Smooth muscle cell (in vitro differentiated cells): ENCODE measurements at regions not wholly inside any gene's neighbourhood (a gene's known extent, or its start where the extent isn't known, plus 50 kb on each side); places are given as distances from the start of the nearest gene placed in this dataset.

Experiments
- DNase-seq: peaks from one replicate; lab custom pipeline; 2025; ENCODE audit not compliant: unreplicated experiment; lab: John Stamatoyannopoulos, UW
- H2AFZ ChIP-seq: fragments of 200-600 bp; sonication (generic); 2 replicates; pipeline ENCODE4 v1.6.0; 2016; ENCODE audit warnings: antibody characterized with exemption, low read depth, mild to moderate bottlenecking
- H3F3A ChIP-seq: fragments of 200-600 bp; sonication (generic); 2 replicates; pipeline ENCODE4 v1.6.0; 2017; ENCODE audit warnings: antibody characterized with exemption, low read depth
- H3K27ac ChIP-seq: fragments of 200-600 bp; sonication (generic); 2 replicates; pipeline ENCODE4 v1.5.1; 2016; ENCODE audit warnings: low read depth, mild to moderate bottlenecking
- H3K27me3 ChIP-seq: fragments of 200-600 bp; sonication (generic); 2 replicates; pipeline ENCODE4 v1.6.1; 2016; ENCODE audit warnings: low read depth, mild to moderate bottlenecking
- H3K36me3 ChIP-seq: fragments of 200-600 bp; sonication (generic); 2 replicates; pipeline ENCODE4 v1.5.1; 2016; ENCODE audit warnings: low read depth
- H3K4me1 ChIP-seq: fragments of 200-600 bp; sonication (generic); 2 replicates; pipeline ENCODE4 v1.5.1; 2016; ENCODE audit warnings: low read depth
- H3K4me2 ChIP-seq: fragments of 200-600 bp; sonication (generic); 2 replicates; pipeline ENCODE4 v1.6.0; 2016; ENCODE audit warnings: mild to moderate bottlenecking
- H3K4me3 ChIP-seq: fragments of 200-600 bp; sonication (generic); 2 replicates; pipeline ENCODE4 v1.5.1; 2016; ENCODE audit warnings: mild to moderate bottlenecking
- H3K79me2 ChIP-seq: fragments of 200-600 bp; sonication (generic); 2 replicates; pipeline ENCODE4 v1.6.0; 2016; ENCODE audit warnings: low read depth, mild to moderate bottlenecking
- H3K9ac ChIP-seq: fragments of 200-600 bp; sonication (generic); 2 replicates; pipeline ENCODE4 v1.6.0; 2016; ENCODE audit warnings: low read depth
- H3K9me3 ChIP-seq: fragments of 200-600 bp; sonication (generic); replicated peaks from 2 replicates; pipeline ENCODE4 v1.5.1; 2016; ENCODE audit warnings: low read depth
- H4K20me1 ChIP-seq: fragments of 200-600 bp; sonication (generic); 2 replicates; pipeline ENCODE4 v1.6.0; 2016; ENCODE audit warnings: low read depth
- WGBS: methylation state at CpG from one replicate; pipeline ENCODE4 v1.1.7; 2016; ENCODE audit warnings: low lambda C conversion rate; 5-methylcytosine and 5-hydroxymethylcytosine counted together
- TF ChIP-seq, protein P1 (sequence below): fragments of 200-600 bp; sonication (generic); IDR thresholded peaks from 2 replicates; pipeline ENCODE4 v1.5.1; 2017; ENCODE audit warnings: borderline replicate concordance, mild to moderate bottlenecking, antibody characterized with exemption; ENCODE audit not compliant: insufficient read depth, poor library complexity, severe bottlenecking

GRCh38 chr2:57693965-57694364 lies 352.6 kb upstream of the VRK2 start:
- 88% methylated on average over 2 of the region's 2 CpGs for WGBS
- Histone ChIP-seq H3K27ac (no peak overlapping the region), H3K79me2 (no peaks in the 10 kb centered on the region), H3K9ac (no peak overlapping the region), H3K27me3 (no peaks in the 10 kb centered on the region), H2AFZ (no peak overlapping the region), H3K4me1 (no peaks in the 10 kb centered on the region), H3K9me3 (peaks cover 3% of the 10 kb centered on the region), H3F3A (no peaks in the 10 kb centered on the region), H4K20me1 (no peaks in the 10 kb centered on the region), H3K4me2 (no peak overlapping the region), H3K36me3 (no peaks in the 10 kb centered on the region), H3K4me3 (no peak overlapping the region)
- TF ChIP-seq, protein P1, sequence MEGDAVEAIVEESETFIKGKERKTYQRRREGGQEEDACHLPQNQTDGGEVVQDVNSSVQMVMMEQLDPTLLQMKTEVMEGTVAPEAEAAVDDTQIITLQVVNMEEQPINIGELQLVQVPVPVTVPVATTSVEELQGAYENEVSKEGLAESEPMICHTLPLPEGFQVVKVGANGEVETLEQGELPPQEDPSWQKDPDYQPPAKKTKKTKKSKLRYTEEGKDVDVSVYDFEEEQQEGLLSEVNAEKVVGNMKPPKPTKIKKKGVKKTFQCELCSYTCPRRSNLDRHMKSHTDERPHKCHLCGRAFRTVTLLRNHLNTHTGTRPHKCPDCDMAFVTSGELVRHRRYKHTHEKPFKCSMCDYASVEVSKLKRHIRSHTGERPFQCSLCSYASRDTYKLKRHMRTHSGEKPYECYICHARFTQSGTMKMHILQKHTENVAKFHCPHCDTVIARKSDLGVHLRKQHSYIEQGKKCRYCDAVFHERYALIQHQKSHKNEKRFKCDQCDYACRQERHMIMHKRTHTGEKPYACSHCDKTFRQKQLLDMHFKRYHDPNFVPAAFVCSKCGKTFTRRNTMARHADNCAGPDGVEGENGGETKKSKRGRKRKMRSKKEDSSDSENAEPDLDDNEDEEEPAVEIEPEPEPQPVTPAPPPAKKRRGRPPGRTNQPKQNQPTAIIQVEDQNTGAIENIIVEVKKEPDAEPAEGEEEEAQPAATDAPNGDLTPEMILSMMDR, result no peak
- DNase-seq, result no peak

GRCh38 chr2:57696016-57696415 lies 350.6 kb upstream of the VRK2 start:
- Histone ChIP-seq H3K9me3 (no peaks in the 10 kb centered on the region), H3K4me2 (no peak overlapping the region), H4K20me1 (no peaks in the 10 kb centered on the region), H2AFZ (no peak overlapping the region), H3F3A (no peaks in the 10 kb centered on the region), H3K36me3 (no peaks in the 10 kb centered on the region), H3K27me3 (no peaks in the 10 kb centered on the region), H3K9ac (no peak overlapping the region), H3K79me2 (no peaks in the 10 kb centered on the region), H3K4me3 (no peak overlapping the region), H3K27ac (no peak overlapping the region), H3K4me1 (peaks cover 4% of the 10 kb centered on the region)
- 42% methylated on average over 4 of the region's 4 CpGs for WGBS
- TF ChIP-seq, protein P1, result no peak
- DNase-seq, result no peak

GRCh38 chr2:57698392-57698791 lies 348.2 kb upstream of the VRK2 start:
- no peaks in the 10 kb centered on the region for H3K79me2 ChIP-seq
- WGBS, result 42% methylated on average over 1 of the region's 1 CpG
- H3K36me3 ChIP-seq, result no peaks in the 10 kb centered on the region
- no peak overlapping the region for H3K4me3 ChIP-seq
- no peak overlapping the region for H2AFZ ChIP-seq
- peaks cover 9% of the 10 kb centered on the region for H3K4me1 ChIP-seq
- no peaks in the 10 kb centered on the region for H3F3A ChIP-seq
- H3K27ac ChIP-seq, result no peak overlapping the region
- no peak for DNase-seq
- TF ChIP-seq, protein P1, result no peak
- H4K20me1 ChIP-seq, result no peaks in the 10 kb centered on the region
- no peaks in the 10 kb centered on the region for H3K9me3 ChIP-seq
- no peaks in the 10 kb centered on the region for H3K27me3 ChIP-seq
- H3K4me2 ChIP-seq, result no peak overlapping the region
- no peak overlapping the region for H3K9ac ChIP-seq

- no peaks in the 10 kb centered on the region for H3F3A ChIP-seq
- H3K36me3 ChIP-seq, result no peaks in the 10 kb centered on the region
- H3K4me2 ChIP-seq, result no peak overlapping the region
- H3K27ac ChIP-seq, result no peak overlapping the region
- peaks cover 9% of the 10 kb centered on the region for H3K4me1 ChIP-seq
- no peaks in the 10 kb centered on the region for H3K9me3 ChIP-seq
- H3K79me2 ChIP-seq, result no peaks in the 10 kb centered on the region
- no peaks in the 10 kb centered on the region for H3K27me3 ChIP-seq
- H3K4me3 ChIP-seq, result no peak overlapping the region
- no peaks in the 10 kb centered on the region for H4K20me1 ChIP-seq
- 38% methylated on average over 2 of the region's 2 CpGs for WGBS
- DNase-seq, result no peak
- no peak overlapping the region for H3K9ac ChIP-seq
- TF ChIP-seq, protein P1, result no peak
- H2AFZ ChIP-seq, result no peak overlapping the region
Observed at GRCh38 chr2:57698935-57699449, 347.6 kb upstream of the VRK2 start.
